AG20443 (cell line): ENCODE measurements at regions not wholly inside any gene's neighbourhood (a gene's known extent, or its start where the extent isn't known, plus 50 kb on each side); places are given as distances from the start of the nearest gene placed in this dataset.

Experiments used
- DNase-seq: peaks from one replicate; pipeline ENCODE4 v3.0.0; 2012; ENCODE audit warnings: low spot score, mixed read lengths

DNA sequence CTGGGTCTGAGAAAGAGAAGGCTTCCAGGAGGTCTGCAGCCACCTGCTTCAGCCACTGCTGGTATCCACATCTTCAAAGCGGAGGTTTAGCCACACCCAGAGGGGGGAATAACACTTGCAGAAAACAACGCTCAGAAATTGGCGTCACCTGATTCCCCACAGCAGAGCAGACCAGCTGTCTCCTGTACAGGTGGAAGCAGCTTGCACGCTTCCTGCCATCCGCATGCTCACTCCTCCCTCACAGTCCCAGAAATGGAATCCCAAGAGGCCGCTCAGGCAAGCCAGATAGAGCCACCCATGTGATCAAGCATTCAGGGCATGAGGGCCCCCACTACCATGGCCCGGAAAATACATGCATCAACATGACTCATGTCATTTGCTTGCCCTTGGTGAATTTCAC lies 112.2 kb upstream of the DIO3 start:
- DNase-seq, result no peak

DNA sequence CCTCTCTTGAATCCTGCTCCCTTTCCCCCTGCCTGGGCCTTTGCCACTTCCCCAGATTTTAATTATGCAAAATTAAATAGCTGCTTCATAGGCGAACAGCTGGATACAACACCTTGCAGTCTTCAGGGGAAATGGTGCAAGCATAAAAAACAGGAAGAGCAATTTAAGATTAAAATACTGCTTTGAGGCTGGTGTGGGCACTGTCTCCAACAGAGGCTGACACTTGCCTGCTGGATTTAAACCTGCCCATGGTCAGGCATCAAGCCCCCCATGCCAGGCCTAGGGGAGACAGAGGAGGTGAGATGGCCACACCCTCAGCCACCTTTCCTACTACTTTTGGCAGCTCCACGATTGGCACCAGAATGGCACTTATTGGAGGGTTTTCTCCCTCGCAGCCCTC lies 110.1 kb upstream of the DIO3 start:
- DNase-seq, result no peak

DNA sequence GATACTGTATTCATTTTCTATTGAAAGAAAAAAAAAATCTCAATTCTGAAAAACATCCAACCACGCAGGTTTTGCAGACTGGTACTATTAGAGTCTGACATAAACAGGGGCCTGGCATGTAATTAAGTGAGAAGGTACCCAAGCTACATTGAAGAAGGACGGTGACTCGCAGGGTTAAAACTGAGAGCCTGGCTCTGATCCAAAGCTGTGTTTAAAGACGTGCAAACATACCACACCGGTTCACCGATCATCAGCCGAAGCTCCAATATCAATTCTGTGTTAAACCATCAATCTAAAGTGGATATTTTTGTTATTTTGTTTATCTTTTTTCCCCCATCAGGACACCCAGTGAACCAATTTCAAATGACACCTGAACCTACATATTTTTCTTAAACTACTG lies 108.1 kb upstream of the DIO3 start:
- no peak for DNase-seq

DNA sequence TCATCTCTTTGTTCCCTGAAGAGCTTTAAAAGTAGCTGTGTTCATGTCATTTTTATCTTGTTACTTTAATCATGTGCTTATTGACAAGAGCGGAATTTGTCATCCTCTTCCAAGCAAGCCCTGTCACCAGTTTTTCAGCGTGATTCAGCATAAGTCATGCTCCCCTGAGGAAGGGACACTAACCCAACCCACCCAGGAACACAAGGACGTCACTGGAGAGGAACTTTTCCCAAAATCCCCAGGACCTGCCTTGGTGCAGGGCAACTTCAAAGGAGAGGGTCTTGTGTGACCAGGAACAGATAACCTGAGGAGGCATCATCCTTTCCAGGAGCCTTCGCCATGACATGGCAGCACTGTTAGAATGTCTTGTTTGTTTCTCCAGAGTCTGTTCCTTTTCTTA lies 107.1 kb upstream of the DIO3 start:
- DNase-seq, result no peak

DNA sequence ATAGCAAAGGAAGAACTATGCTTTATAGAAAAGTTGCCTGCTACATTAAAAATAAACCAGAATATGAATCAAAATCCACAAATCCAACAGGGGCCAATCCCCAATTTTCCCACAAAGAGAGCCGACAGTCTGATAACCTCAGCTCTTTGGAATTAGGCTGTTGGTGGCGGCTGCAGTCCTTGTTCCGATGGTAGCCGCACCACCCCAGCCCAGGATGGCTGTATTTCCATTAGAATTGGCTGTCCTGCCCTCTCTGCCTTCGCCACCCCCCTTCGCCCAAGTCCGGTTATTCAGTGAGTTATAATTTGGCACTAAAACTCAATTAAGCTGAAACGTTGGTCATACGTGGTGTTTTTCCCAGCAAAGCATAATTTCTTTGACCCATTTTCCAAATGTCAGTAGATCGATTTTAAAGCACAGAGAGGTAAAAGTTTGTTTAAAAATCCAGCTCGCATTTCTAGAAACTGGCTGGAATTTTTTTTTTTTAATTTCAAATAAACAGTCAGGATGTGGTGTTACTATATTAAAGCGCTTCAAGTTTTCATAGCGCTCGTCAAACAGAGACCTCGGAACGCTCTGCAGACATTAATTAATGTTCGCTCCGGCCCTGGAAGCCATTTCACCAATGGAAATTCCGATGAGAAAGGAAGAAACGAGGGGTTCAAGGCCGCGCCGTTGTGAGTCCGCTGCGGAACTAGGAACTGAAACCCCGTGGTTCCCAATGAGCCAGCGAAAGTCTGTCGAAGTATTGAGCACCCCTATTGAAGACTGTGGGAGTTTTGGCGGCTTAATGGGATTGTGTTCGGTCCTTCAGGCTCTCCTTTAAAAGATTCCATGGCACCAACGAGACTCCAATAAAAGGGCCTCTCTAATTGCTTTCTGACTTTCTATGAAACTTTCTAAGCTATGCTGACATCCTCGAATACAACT lies 104.8 kb upstream of the DIO3 start:
- DNase-seq, result no peak

DNA sequence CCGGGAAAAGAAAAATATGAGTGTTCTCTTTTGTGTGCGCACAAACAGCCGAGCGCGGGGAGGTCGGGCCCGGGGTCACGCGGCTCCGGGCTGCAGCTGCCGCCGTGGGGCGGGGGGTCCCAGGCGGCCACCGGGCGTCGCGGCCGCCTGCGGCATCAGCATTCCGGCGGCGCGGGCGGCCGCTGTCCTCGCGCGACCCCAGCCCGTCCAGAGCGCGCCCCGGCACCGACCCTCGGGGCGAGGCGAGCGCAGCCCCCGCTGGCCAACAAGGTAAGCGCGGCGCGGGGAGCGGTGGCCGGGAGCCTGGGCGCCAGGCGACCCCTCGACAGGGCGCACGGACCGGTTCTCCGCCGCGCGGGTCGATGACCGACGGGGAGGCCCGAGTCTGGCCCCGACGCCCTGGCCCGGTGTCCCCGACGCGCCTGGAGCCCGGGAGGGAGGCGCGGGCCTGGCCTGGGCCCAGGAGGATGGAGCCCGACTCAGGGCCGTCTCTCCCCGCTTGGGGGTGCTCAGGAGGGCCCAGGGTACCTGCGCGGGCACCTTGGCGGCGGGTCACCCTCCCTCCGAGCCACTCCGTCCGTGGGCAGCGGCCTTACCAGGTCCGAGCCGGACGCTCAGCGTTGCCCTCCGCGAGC lies 103.9 kb upstream of the DIO3 start:
- no peak for DNase-seq

DNA sequence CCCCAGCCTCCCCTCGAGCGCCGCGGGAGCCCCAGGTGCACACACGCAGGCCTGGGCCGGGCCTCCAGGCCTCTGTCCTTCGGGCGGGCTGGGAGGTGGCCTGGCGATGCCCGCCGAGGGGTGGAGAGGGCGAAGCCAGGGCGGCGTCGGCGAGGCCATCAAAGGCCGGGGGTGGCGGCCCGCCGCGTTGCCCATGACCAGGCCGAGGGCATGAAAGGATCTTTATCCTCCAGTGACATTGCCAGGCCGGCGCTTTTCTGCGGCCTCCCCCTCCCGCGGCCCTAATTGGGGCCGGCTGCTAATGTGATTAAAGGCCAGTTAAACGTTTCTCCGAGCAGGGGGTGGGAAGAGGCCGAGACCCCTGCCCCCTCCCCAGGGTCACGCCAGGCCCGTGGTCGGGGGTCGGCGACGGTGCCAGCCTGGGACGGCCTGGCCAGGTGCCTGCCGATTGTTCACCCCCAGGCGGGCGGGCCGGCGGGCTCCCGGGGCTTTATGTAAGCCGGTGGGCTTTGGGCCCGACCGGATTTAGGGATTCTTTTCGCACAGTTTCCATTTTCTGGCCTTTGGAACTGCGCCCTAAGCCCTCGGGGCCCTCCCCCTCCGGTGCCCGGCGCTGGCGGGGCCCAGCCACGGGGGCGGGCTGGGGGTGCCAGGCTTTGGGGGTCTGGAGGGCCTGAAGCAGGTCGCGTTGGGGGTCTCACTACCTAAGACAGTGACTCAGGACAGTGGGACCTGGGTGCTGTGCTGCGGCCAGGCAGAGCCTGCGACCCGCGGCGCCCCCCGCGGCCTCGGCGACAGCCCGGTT lies 103.2 kb upstream of the DIO3 start:
- no peak for DNase-seq

DNA sequence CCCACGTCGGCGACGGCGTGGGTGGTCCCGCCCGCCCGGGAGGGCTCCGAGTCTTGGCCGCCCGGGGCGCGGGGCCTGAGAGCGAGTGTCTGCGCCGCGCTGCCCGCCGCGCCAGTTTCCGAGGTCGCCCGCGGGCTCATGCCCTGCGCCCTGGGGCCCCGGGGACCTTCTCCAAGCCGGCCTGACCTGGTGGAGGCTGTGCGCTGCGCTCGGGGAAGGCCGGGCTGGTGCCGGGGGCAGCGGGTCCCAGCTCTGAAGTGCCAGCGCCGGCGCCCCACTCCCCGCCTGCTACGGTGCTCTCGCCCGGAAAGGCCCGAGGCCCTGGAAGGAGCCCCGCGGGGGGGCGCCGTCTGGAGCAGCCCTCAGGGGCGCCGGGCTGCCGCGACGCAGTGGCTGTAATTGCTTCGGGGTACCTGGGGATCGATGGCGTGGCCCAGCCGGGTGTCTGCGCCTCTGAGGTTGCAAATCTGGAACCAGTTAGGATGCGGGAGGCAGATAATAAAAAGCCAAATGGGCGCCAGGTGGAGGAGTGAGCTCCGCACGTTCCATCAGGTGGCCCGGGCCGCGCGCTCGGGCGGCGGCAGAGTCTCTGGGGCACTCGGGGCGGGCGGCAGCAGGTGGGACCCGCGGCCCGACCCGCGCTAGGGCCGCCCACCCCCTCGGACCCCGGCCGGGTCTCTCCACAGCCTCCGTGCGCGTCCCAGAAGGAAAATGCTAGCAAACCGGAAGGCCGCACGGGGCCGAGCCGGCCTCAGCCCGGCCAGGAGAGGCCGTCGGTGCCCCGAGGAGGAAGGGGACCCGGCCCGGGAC lies 102.3 kb upstream of the DIO3 start:
- DNase-seq, result no peak

DNA sequence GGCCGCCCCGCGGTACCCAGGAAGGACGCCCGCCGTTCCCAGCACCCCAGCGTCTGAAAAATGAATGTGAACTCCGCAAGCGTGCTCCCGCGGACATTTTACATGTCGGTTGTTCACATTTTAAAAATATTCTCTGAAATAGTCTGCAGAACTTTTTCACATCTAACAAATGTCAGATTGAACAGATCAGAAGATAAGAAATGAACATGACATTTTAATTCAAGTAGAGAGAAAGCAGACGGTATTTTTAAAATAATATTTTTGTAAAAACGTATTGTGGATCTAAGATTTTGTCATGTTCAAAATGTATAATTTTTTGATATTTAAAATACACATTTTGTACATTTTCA lies 101.8 kb upstream of the DIO3 start:
- no peak for DNase-seq

DNA sequence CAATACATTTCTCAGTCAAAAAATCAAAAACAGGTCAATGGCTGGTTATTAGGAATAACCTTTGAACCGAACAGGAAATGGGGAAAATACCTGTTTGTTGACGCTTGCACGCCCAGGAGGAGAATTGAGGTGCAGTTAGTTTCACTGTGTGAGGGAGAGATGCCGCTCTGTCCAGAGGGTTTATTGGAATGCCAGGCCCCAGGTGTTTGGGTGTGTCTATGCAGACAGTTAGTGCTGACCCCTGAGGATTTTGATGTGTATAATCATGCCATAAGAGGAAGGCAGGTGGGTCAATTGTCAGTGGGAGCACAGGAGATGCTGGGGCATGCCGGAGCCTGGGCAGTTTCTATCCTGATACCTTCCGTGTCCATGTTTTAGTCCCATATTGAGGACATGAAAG lies 100.8 kb upstream of the DIO3 start:
- no peak for DNase-seq

DNA sequence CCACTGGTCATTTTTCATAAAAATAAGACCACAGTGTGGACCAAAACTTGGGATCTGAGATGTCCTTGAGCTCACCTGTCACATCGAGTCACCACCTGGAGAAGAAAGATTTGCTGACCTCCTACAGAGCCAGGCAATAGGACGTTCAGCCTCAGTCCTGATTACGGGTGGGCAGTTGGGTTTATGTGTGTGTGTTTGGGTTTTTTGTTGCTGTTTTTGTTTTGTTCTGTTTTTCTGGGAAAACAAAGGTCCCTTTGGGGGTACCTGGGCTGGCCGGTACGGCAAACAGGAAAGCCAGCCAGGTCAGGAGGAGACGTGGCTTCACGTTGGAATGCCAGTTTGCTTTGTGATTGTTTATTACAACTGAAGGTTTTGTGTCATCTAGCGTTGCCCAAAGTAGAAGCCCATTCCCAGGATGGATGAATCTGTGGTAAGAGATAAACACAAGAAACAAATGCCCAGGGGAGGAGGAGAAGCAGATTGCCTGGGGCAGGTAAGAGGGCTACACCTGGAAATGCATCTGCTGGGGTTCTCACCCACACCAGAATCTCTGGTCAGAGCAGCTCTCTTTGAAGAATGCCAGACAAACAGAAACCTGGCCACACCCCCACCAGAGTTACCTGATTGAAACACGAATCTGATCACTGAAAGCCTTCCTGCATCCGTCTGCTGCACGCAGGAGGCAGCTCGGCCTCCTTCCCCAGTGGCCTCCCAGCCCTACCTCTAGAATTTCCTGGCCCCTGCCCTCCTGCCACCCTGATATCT lies 100.1 kb upstream of the DIO3 start:
- DNase-seq, result no peak

DNA sequence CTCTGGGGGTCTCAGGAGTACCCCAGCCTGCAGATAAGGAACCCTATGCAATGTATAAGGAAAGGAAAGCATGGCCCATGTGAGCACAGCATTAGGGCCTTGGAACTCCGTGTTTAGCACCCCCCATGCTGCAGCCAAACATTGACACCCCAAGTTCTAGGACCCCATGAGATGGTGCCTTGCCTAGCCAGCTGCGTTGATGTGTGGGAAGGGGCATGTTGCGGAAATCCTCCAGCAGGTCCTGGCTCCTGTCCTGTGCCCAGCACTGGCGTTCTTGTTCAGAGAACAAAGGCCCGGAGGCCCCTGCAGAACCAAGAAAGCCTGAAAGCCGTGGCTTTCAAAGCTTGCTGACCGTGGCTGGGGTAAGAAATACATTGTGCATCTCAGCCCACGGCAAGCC lies 99.4 kb upstream of the DIO3 start:
- DNase-seq, result no peak

DNA sequence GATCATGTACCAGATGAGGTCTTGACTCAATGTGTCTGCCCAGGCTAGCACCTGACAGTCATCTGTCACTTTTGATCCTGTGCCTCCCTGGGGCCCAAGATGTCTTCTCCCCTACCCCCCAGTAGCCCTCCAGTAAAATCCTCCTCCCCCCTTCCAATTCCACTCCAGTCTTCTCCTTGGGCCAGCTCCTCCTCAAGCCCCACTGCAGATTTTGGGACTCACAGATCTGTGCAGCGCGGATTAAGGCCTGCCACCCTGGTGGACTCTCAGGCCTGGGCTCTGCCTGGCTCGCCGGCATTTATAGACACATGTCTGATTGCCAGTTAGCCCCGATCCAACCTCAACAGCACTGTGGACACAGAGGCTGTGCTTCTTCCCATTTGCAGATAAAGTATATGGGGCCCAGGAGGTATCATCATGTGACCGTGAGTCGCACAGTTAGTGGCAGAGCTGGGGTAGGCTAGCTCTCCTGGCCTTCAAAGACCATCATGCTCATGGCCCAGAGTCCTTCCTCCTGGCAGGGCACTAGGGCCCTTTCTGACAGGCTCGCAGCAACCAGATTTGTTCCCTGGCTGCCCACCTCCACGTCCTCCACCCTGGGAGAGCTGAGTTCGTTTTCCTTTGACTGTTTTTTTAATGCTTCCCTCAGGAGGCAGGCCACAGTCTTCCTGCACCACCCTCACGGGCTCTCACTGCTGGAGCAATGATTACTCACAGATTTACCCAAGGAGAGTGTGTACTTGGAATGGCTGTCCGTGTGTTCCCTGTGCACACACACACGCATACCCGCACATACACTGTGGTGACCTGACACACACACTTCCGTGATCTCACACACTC lies 98.3 kb upstream of the DIO3 start:
- no peak for DNase-seq

DNA sequence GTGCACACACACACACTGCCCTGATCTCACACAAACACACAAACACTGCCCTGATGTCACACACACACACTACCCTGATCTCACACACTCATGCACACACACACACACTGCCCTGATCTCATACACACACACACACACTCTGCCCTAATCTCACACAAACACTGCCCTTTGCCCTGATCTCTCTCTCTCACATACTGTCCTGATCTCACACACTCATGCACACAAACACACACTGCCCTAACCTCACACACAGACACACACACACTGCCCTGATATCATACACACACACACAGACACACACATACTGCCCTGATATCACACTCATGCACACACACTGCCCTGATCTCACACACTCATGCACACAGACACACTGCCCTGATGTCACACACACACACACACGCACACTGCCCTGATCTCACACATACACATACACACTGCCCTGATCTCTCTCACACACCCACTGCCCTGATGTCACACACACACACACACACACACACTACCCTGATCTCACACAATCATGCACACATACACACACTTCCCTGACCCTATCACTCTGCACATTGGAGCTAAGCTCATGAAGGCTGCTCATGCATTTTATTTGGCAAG lies 97.6 kb upstream of the DIO3 start:
- no peak for DNase-seq

DNA sequence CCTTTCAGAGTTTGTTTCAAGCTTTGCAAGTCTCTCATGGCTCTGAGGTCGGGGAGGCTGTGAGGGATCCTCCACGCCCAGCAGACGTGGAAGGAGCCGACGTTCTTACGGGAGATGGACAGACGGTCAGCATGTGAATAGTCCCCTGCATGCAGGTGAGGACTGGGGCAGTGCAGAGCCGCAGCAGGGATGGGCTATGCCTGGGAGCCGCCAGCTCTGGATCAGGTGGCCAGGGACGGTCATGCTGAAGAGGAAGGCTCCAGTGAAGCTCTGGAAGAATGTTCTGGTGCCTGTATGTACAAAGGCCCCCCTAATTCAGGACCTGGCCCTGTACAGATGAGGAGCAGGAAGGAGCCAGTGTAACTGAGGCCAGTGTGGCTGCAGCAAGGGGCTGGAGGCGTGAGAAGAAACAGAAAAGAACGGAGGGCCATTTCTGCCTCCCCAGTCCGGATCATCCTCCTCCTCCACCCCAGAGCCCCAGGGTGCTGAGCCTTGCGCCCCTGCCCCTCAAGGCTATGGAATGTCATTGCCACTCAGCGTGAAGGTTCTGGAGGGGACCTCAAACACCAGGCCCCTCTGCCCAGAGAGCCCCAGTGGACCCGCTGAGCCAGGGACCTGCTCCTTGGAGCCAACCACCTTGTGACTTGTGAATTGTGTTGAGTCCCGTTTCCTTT lies 96.8 kb upstream of the DIO3 start:
- no peak for DNase-seq

DNA sequence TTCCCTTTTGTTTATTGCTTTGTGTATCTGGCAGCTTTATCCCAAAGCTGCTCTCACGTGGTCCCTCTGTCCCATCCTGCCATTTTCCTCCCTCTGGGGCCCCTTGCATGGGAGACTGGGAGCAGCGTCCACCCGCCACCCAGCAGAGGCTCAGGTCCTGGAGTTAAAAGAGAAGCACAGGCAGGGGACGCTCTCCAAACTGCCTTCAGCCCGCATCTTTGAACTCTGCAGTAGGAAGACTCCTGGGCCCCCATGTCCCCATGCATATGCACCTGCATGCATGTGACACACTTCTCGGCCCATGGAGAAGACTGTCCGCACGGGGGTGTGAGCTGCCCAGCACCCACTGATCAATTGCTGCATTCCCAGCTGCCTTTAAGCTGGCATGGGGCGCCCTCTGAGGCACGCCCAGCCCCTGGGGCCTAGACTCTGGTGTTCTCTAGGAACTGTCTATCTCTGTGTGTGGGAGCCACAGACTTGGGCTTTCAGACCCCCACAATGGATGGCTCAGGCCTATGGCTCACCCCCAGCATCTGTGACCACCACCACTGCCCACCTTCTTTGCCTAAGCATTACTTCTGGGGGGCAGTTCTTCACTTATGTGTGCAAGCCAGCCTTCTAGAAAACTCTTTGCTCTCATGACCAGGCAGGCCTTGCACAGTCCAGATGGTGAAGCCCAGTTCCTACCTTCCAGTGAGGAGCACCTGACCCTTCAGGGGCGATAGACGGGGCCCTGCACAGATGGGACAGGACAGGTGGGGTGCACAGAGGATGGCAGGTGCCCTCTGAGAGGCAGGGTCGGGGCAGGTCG lies 96.1 kb upstream of the DIO3 start:
- no peak for DNase-seq

DNA sequence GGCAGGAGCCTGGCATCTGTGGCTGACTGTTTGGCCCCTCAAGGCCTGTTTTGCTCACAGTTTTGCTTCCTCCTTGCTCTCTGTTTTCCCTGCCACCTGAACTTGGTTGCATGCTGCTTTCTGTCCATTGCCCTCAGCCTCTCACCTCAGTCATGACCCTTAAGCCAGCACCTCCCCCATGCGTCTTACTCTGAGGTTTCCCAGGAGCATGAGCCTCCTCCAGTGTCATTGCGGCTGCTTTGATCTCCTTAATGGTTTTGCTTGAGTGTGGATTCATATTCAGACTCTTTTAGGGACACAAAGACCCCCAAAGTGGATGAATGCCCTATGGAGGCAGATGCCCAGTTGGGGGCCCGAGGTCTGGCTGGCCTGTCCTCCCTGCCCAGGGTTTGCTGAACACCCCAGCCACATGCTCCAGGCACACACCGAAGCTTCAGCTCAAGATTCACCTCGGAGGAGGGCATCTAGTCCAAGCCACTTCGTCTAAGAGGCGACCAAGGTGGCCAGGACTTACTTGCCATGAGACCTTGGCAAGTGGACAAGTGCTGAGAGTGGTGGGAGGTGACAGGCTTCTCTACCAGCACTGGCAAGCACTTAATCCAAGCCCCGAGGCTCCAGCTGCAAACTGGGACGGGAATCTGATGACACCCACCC lies 95.4 kb upstream of the DIO3 start:
- DNase-seq, result no peak
